GM19193 (cell line): ENCODE measurements at regions not wholly inside any gene's neighbourhood (a gene's known extent, or its start where the extent isn't known, plus 50 kb on each side); places are given as distances from the start of the nearest gene placed in this dataset.

Experiments
- POLR2A ChIP-seq: IDR thresholded peaks from 4 replicates; pipeline ENCODE4 v1.6.1; 2011; ENCODE audit not compliant: insufficient read depth, insufficient read length; ENCODE audit errors: extremely low read depth

- TF ChIP-seq POLR2A, result no peak
Observed at GRCh38 chr5:167442922-167443321, 848.5 kb upstream of the WWC1 start.

GRCh38 chr5:167447466-167448375, 843.7 kb upstream of the WWC1 start:
- no peak for TF ChIP-seq POLR2A

GRCh38 chr5:167448376-167448775, 843.1 kb upstream of the WWC1 start:
- no peak for TF ChIP-seq POLR2A

DNA sequence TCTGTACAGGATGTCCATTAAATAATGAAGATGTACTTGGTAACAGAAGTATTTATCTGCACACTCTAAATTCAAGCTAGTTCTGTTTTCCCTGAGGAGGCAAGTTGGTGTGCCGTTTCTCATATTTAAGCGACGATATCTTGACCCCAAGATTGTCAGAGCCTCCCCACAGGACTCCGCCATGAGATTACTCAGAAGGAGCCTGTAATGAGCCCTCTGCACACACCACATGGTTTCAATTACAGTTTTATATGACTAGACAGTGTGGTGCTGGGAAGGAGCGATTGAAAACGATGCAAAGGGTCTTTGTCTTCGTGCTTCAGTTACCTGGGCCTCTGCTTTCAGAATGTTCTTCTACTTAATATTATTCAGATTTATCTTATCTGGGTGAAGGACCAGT, 840.4 kb upstream of the WWC1 start:
- no peak for TF ChIP-seq POLR2A

DNA sequence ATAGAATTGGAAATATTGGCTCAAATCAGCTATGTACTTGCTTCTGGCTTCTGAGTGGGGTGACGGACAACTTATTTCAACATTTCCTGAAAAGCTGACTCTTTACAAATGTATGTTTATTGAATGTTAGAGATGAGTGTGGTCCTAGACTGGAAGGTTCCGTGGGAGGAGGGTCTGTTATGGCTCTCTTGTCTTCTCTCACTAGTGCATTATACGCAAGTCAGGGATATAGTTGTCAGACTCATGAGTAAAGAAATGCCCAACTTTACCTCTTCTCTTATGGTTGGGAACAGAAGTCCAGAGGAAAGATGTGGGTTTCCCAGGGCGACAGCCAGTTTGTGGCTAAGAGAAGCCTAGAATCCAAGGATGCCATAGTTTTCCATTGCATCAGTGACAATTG, 839.3 kb upstream of the WWC1 start:
- no peak for TF ChIP-seq POLR2A

DNA sequence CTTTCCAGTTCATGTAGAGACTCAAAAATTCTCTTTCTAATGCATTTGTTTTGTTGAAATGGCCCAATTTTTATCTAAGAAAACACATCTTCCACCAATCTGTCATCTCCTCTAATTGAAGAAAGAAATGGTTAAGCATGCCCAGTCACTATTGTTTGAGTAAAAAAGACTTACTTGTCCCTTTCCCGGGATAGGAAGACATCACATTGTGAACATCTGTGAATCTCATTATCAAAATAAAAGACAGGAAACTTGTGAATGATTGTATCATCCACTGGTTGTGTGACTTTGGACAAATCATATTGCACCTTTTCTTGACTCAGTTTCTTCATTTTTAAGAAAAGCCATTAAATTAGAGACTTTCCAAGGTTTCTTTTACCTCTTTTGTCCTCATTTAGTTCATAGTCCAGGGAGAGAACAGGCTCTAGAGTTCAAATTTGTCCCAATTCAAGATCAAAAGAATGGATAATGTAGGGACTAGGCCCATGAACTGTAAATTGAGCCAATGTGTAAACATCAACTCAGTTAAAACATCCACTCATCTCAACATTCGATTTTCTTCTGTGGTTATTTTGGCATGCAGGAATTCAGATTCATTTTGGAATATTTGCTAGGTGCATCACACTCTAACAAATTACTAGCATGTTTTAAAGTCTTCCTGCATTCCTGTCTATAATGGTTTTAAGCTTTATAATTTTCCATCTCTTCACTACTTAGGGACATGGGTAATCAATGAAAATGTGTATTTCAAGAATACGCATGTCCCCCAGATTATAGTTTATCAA, 838.0 kb upstream of the WWC1 start:
- TF ChIP-seq POLR2A, result no peak

- no peak for TF ChIP-seq POLR2A
Observed at GRCh38 chr5:167458412-167458811, 833.0 kb upstream of the WWC1 start.

DNA sequence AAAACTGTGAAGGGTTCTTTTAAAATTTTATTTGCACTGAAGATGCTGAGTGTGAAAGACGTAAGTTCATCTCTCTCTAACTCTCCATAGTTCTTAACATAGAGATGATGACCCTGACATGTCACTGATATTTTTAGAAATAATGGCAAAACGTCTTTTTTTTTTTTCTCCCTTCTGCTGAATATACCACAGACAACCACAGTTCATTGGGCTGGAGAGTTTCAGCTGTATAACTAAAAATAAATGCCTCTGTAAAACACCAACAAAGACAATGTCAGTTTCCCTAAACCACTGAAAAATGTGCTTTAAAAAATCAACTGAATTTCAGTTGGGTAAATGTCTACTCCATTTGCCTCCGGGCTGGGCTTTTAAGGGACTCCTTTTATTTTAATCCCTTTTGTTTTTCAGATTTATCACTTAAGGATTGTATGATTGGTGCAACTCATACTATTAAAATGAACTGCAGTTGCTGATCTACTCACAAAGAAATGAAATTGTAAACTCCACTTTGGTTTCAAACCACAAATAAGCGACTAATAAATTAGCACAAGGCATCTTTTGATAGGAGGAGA, 830.9 kb upstream of the WWC1 start:
- TF ChIP-seq POLR2A, result no peak

DNA sequence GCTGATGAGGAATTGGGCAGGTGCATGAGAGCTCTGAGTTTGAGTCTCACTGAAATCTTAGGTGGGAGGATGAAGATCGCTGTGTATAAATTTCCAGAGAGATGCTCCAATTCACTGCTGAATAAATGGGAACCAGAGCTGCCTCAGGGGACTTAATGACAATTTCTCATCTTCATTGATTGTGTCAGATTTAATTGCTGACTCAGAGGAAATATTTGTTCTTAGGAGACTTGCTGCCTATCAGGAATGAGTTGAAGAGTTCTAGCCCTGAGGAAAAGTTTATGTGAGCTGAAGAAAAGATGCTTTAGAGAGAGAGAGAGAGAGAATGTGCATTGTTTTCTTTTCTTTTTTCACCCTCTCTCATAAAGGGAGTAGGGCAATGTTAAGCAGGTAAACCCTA, 827.5 kb upstream of the WWC1 start:
- no peak for TF ChIP-seq POLR2A

- TF ChIP-seq POLR2A, result no peak
Observed at GRCh38 chr5:167466992-167467391, 824.5 kb upstream of the WWC1 start.

GRCh38 chr5:167472566-167473108, 818.8 kb upstream of the WWC1 start:
- TF ChIP-seq POLR2A, result no peak

GRCh38 chr5:167478188-167478587, 813.3 kb upstream of the WWC1 start:
- TF ChIP-seq POLR2A, result no peak

DNA sequence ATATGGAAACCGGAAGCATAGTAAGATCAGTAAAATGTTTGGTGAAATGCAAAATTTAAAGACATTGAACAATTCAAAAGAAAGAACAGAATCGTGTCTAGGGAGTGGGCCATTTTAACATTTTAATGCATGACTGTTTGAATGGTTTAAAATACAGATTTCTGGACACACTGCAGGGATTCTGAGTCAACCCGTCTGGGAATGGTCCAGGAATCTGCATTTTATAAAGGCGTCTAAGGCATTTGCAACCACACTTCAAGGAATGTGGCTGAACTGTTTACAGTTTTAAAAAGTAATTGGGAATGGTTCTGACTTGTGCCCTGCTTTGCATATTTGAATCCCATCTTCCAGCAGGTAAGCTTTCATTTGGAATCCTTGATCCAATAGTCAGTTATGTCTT, 811.7 kb upstream of the WWC1 start:
- TF ChIP-seq POLR2A, result no peak

DNA sequence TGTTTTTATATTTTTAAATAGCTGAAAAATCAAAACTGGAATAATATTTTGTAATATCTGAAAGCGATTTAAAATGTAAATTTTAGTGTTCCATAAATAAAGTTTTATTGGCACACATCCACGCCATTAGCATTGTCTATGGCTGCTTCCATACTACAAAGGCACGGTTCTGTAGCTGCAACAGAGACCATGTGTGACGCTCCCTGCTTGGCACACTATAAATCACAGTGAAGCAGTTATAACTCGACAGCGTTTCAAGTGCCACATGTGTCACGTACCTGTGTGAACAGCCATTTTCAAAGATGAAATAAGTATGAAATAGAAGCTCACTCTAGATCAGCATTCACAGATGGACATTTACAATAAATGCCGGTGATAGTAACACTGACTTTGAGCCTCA, 810.1 kb upstream of the WWC1 start:
- TF ChIP-seq POLR2A, result no peak

GRCh38 chr5:167482555-167482954, 808.9 kb upstream of the WWC1 start:
- no peak for TF ChIP-seq POLR2A
